ENCODE measurements at regions not wholly inside any gene's neighbourhood (a gene's known extent, or its start where the extent isn't known, plus 50 kb on each side); places are given as distances from the start of the nearest gene placed in this dataset.

- H3K4me1 Mint-ChIP-seq = peaks cover 20% of the 10 kb centered on the region
- peaks cover 0 to 3% (median 3%) of the 10 kb centered on the region in 3 donors for H3K27me3 Mint-ChIP-seq (ENCODE audit: low read depth in 3 of 3)
- Histone ChIP-seq H3K79me2 (ENCODE audit: insufficient read depth, low read length) (no peaks in the 10 kb centered on the region), H3K36me3 (replicated peaks in 1 of 2; ENCODE audit: control insufficient read depth in 1 of 2, insufficient read depth in 2 of 2, low read length in 2 of 2) (no peaks in the 10 kb centered on the region), H3K9me3 (replicated peaks in 1 of 2; ENCODE audit: control insufficient read depth in 1 of 2, insufficient read depth in 1 of 2, low read length in 2 of 2) (no peaks in the 10 kb centered on the region), H4K20me1 (ENCODE audit: insufficient read depth, low read length) (no peaks in the 10 kb centered on the region), H3K4me3 (replicated peaks in 1 of 3; ENCODE audit: low read depth in 2 of 3, low read length in 3 of 3) (no peak overlapping the region), H3K4me1 (ENCODE audit: control insufficient read depth in 1 of 2, insufficient read depth in 2 of 2, low read length in 2 of 2) (peaks cover 21 to 22% of the 10 kb centered on the region in 2 donors), H3K27me3 (ENCODE audit: control insufficient read depth in 2 of 2, insufficient read depth in 2 of 2, low read length in 2 of 2) (no peaks in the 10 kb centered on the region), H3K4me2 (replicated peaks; ENCODE audit: extremely low read depth, low read length, poor library complexity, severe bottlenecking) (no peak overlapping the region), H3K27ac (ENCODE audit: low read depth in 1 of 2, low read length in 2 of 2) (no peak overlapping the region), H3K9ac (ENCODE audit: insufficient read depth, low read length, poor library complexity, severe bottlenecking) (no peak overlapping the region), H2AFZ (ENCODE audit: insufficient read depth, low read depth, low read length, poor library complexity, severe bottlenecking) (no peak overlapping the region)
- intact Hi-C loops (cut with micrococcal nuclease) = loop anchor here in 1 of 2 donors (10.0 kb wide), 1 partner anchor 108 kb away; no protein-coding TSS in a partner anchor
- no peak for DNase-seq
- no peak overlapping the region for H3K27ac Mint-ChIP-seq
- TF ChIP-seq CTCF (IDR thresholded peaks at IDR 0.05) = no peak
- H3K9me3 Mint-ChIP-seq = no peaks in the 10 kb centered on the region
- no peaks in the 10 kb centered on the region for H3K36me3 Mint-ChIP-seq
- H3K4me3 Mint-ChIP-seq = no peak overlapping the region
Measured at GRCh38 chr6:47137073-47137472, 94.9 kb upstream of the ADGRF1 start.

GRCh38 chr6:47135772-47136171 lies 93.6 kb upstream of the ADGRF1 start:
- peak overlapping the region in 2 of 7 donors; percentile 8 to 13 for H3K27ac Mint-ChIP-seq
- Histone ChIP-seq H3K36me3 (replicated peaks in 1 of 2; ENCODE audit: control insufficient read depth in 1 of 2, insufficient read depth in 2 of 2, low read length in 2 of 2) (no peaks in the 10 kb centered on the region), H3K27ac (ENCODE audit: low read depth in 1 of 2, low read length in 2 of 2) (no peak overlapping the region), H2AFZ (ENCODE audit: insufficient read depth, low read depth, low read length, poor library complexity, severe bottlenecking) (no peak overlapping the region), H4K20me1 (ENCODE audit: insufficient read depth, low read length) (no peaks in the 10 kb centered on the region), H3K79me2 (ENCODE audit: insufficient read depth, low read length) (no peaks in the 10 kb centered on the region), H3K4me3 (replicated peaks in 1 of 3; ENCODE audit: low read depth in 2 of 3, low read length in 3 of 3) (no peak overlapping the region), H3K9me3 (replicated peaks in 1 of 2; ENCODE audit: control insufficient read depth in 1 of 2, insufficient read depth in 1 of 2, low read length in 2 of 2) (no peaks in the 10 kb centered on the region), H3K9ac (ENCODE audit: insufficient read depth, low read length, poor library complexity, severe bottlenecking) (no peak overlapping the region), H3K4me2 (replicated peaks; ENCODE audit: extremely low read depth, low read length, poor library complexity, severe bottlenecking) (no peak overlapping the region), H3K27me3 (ENCODE audit: control insufficient read depth in 2 of 2, insufficient read depth in 2 of 2, low read length in 2 of 2) (no peaks in the 10 kb centered on the region), H3K4me1 (ENCODE audit: control insufficient read depth in 1 of 2, insufficient read depth in 2 of 2, low read length in 2 of 2) (peaks cover 21 to 22% of the 10 kb centered on the region in 2 donors)
- TF ChIP-seq CTCF (IDR thresholded peaks at IDR 0.05) = no peak
- WGBS (ENCODE audit: insufficient coverage) = 86% methylated on average over 1 of the region's 3 CpGs
- no peaks in the 10 kb centered on the region for H3K9me3 Mint-ChIP-seq
- no peak overlapping the region for H3K4me3 Mint-ChIP-seq
- peaks cover 0 to 3% (median 3%) of the 10 kb centered on the region in 3 donors for H3K27me3 Mint-ChIP-seq (ENCODE audit: low read depth in 3 of 3)
- no peaks in the 10 kb centered on the region for H3K36me3 Mint-ChIP-seq
- peak; percentile 12 to 69 (median 57) for DNase-seq
- H3K4me1 Mint-ChIP-seq = peaks cover 20% of the 10 kb centered on the region
- intact Hi-C loops (cut with micrococcal nuclease) = loop anchor here in 1 of 2 donors (10.0 kb wide), 1 partner anchor 109 kb away; no protein-coding TSS in a partner anchor

Data from CD14-positive monocyte (primary cell).